ENCODE measurements at regions not wholly inside any gene's neighbourhood (a gene's known extent, or its start where the extent isn't known, plus 50 kb on each side); places are given as distances from the start of the nearest gene placed in this dataset.

- TF ChIP-seq, protein P1, sequence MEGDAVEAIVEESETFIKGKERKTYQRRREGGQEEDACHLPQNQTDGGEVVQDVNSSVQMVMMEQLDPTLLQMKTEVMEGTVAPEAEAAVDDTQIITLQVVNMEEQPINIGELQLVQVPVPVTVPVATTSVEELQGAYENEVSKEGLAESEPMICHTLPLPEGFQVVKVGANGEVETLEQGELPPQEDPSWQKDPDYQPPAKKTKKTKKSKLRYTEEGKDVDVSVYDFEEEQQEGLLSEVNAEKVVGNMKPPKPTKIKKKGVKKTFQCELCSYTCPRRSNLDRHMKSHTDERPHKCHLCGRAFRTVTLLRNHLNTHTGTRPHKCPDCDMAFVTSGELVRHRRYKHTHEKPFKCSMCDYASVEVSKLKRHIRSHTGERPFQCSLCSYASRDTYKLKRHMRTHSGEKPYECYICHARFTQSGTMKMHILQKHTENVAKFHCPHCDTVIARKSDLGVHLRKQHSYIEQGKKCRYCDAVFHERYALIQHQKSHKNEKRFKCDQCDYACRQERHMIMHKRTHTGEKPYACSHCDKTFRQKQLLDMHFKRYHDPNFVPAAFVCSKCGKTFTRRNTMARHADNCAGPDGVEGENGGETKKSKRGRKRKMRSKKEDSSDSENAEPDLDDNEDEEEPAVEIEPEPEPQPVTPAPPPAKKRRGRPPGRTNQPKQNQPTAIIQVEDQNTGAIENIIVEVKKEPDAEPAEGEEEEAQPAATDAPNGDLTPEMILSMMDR (IDR thresholded peaks at IDR 0.05; ENCODE audit: low read length) = no peak
- TF ChIP-seq EZH2 (IDR thresholded peaks at IDR 0.05; ENCODE audit: borderline replicate concordance, low read length) = no peak
Observed at GRCh38 chr10:31604096-31604495, 285.1 kb downstream of the ZEB1 start.

Data from OCI-LY1 (cell line).